Liver (tissue), 3 donors: ENCODE measurements at regions not wholly inside any gene's neighbourhood (a gene's known extent, or its start where the extent isn't known, plus 50 kb on each side); places are given as distances from the start of the nearest gene placed in this dataset.

Experiments used
- RAD21 ChIP-seq, 2 donors: IDR thresholded peaks; 2 replicates each; pipeline ENCODE4 v1.6.1; 2016; ENCODE audit warnings: antibody characterized with exemption in 2 of 2, mild to moderate bottlenecking in 2 of 2
- REST ChIP-seq: IDR thresholded peaks from 2 replicates; pipeline ENCODE4 v1.6.1; 2016; ENCODE audit warnings: antibody characterized with exemption, mild to moderate bottlenecking
- TAF1 ChIP-seq: conservative IDR thresholded peaks from 2 replicates; pipeline ENCODE4 v1.6.1; 2016; ENCODE audit warnings: antibody characterized with exemption, mild to moderate bottlenecking
- TF ChIP-seq, protein P1 (sequence below): fragments of 150-350 bp; IDR thresholded peaks from 2 replicates; pipeline ENCODE4 v1.5.1; 2017; ENCODE audit warnings: improper control_type of control experiment, low read depth, low read length; ENCODE audit not compliant: missing input control
- TF ChIP-seq, protein P2 (sequence below): IDR thresholded peaks from 2 replicates; pipeline ENCODE4 v1.6.1; 2016; ENCODE audit warnings: antibody characterized with exemption
- donor health status: healthy.
- donor health status: healthy.

DNA sequence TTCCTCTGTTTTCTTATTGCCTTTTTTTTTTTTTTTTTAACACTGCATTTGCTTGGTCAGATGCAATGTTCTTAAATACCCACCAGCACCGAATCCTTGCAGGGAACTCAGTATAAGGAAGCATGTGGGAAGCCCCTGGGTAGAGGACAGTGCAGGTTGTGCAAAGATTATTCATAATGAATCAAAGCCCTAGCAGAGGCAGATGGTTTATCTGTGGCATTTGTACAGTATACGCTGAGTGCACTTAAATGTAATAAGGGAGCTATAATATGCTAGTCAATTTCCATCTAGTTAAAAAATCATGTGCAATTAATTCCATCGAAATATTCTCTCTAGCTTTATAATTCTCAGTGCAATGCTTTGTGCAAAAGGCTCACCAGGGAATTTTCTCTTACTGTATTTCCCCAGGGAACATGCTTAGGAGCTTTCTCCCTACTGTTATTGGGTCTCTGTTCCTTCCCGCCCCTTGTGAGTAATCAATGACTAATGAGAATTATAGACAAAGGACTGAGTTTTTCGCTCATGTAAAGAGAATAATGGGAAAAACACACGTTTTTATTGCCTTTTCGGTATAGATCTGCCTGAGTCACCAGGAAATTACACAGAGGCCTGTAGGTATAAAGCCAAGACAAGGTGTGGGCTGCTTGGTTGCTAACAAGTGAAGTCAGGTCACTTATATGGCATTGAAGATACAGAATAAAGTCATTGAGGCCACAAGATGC lies 1214.3 kb upstream of the TMEM132C start:
- TF ChIP-seq, protein P1, sequence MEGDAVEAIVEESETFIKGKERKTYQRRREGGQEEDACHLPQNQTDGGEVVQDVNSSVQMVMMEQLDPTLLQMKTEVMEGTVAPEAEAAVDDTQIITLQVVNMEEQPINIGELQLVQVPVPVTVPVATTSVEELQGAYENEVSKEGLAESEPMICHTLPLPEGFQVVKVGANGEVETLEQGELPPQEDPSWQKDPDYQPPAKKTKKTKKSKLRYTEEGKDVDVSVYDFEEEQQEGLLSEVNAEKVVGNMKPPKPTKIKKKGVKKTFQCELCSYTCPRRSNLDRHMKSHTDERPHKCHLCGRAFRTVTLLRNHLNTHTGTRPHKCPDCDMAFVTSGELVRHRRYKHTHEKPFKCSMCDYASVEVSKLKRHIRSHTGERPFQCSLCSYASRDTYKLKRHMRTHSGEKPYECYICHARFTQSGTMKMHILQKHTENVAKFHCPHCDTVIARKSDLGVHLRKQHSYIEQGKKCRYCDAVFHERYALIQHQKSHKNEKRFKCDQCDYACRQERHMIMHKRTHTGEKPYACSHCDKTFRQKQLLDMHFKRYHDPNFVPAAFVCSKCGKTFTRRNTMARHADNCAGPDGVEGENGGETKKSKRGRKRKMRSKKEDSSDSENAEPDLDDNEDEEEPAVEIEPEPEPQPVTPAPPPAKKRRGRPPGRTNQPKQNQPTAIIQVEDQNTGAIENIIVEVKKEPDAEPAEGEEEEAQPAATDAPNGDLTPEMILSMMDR: no peak
- TF ChIP-seq RAD21 (IDR thresholded peaks at IDR 0.05) (no peak), REST (no peak), TAF1 (no peak)
- TF ChIP-seq, protein P2, sequence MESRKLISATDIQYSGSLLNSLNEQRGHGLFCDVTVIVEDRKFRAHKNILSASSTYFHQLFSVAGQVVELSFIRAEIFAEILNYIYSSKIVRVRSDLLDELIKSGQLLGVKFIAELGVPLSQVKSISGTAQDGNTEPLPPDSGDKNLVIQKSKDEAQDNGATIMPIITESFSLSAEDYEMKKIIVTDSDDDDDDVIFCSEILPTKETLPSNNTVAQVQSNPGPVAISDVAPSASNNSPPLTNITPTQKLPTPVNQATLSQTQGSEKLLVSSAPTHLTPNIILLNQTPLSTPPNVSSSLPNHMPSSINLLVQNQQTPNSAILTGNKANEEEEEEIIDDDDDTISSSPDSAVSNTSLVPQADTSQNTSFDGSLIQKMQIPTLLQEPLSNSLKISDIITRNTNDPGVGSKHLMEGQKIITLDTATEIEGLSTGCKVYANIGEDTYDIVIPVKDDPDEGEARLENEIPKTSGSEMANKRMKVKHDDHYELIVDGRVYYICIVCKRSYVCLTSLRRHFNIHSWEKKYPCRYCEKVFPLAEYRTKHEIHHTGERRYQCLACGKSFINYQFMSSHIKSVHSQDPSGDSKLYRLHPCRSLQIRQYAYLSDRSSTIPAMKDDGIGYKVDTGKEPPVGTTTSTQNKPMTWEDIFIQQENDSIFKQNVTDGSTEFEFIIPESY: no peak
